ENCODE measurements at regions not wholly inside any gene's neighbourhood (a gene's known extent, or its start where the extent isn't known, plus 50 kb on each side); places are given as distances from the start of the nearest gene placed in this dataset.

DNA sequence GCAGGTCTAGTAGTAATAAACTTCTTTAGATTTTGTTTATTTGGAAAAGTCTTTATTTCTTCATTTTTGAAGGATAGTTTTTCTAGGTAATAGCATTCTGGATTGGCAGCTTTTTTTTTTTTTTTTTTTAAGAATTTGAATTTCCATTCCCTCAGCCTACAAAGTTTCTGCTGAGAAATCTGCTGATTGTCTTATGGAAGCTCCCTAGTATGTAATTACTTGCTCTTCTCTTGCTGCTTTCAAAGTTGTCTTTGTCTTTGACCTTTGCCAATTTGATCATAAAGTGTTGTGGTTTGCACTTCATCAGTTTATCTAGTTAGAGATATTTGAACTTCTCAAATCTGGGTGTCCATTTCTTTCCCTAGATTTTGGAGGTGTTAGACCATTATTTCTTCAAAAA is 82.2 kb upstream of the GMDS start:
- TF ChIP-seq RAD21 (IDR thresholded peaks at IDR 0.05; ENCODE audit: low read depth) (no peak), NFIC (IDR thresholded peaks at IDR 0.05) (no peak), EP300 (IDR thresholded peaks at IDR 0.05; ENCODE audit: borderline replicate concordance) (no peak), CREB1 (IDR thresholded peaks at IDR 0.05; ENCODE audit: low read depth) (no peak), TEAD4 (IDR thresholded peaks at IDR 0.05) (no peak), YY1 (IDR thresholded peaks at IDR 0.05; ENCODE audit: low read depth) (no peak)
- TF ChIP-seq, protein P1, sequence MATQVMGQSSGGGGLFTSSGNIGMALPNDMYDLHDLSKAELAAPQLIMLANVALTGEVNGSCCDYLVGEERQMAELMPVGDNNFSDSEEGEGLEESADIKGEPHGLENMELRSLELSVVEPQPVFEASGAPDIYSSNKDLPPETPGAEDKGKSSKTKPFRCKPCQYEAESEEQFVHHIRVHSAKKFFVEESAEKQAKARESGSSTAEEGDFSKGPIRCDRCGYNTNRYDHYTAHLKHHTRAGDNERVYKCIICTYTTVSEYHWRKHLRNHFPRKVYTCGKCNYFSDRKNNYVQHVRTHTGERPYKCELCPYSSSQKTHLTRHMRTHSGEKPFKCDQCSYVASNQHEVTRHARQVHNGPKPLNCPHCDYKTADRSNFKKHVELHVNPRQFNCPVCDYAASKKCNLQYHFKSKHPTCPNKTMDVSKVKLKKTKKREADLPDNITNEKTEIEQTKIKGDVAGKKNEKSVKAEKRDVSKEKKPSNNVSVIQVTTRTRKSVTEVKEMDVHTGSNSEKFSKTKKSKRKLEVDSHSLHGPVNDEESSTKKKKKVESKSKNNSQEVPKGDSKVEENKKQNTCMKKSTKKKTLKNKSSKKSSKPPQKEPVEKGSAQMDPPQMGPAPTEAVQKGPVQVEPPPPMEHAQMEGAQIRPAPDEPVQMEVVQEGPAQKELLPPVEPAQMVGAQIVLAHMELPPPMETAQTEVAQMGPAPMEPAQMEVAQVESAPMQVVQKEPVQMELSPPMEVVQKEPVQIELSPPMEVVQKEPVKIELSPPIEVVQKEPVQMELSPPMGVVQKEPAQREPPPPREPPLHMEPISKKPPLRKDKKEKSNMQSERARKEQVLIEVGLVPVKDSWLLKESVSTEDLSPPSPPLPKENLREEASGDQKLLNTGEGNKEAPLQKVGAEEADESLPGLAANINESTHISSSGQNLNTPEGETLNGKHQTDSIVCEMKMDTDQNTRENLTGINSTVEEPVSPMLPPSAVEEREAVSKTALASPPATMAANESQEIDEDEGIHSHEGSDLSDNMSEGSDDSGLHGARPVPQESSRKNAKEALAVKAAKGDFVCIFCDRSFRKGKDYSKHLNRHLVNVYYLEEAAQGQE (IDR thresholded peaks at IDR 0.05; ENCODE audit: low read depth), result no peak
